CD4-positive, alpha-beta T cell (primary cell): ENCODE measurements at regions not wholly inside any gene's neighbourhood (a gene's known extent, or its start where the extent isn't known, plus 50 kb on each side); places are given as distances from the start of the nearest gene placed in this dataset.

Experiments used
- ATAC-seq: fragments of 200-7000 bp; cut with Tn5 transposase; one replicate; pipeline ENCODE4 v1.10.0; 2022; ENCODE audit warnings: mild to moderate bottlenecking; ENCODE audit not compliant: poor library complexity
- CTCF ChIA-PET: fragments of 350-600 bp; sonication (Branson Sonifier 250); formaldehyde crosslinking; loops from one replicate; lab custom pipeline; 2021; ENCODE audit warnings: antibody characterized with exemption, inconsistent platforms; lab: Charles Lee
- POLR2A ChIA-PET: fragments of 350-600 bp; sonication (Branson Sonifier 250); formaldehyde crosslinking; loops from one replicate; lab custom pipeline; 2021; ENCODE audit warnings: antibody characterized with exemption, inconsistent platforms; lab: Charles Lee
- DNase-seq, 14 experiments: peaks; one replicate each; pipeline ENCODE4 v3.0.0-alpha.2; 2013 to 2020; ENCODE audit warnings: mixed read lengths in 2 of 14
- H3K27ac ChIP-seq, 2 donors: one replicate each; pipeline versions ENCODE4 v1.5.1 to v1.7.0; 2013; ENCODE audit warnings: low read length in 2 of 2, low read depth in 1 of 2, mild to moderate bottlenecking in 1 of 2
- H3K27me3 ChIP-seq, 2 experiments: 1 replicate in 1 of 2; 2 replicates in 1 of 2; pipeline versions ENCODE4 v1.6.1 to v1.7.0; 2013; ENCODE audit warnings: low read length in 2 of 2, control low read depth in 1 of 2, mild to moderate bottlenecking in 1 of 2, moderate library complexity in 1 of 2; ENCODE audit not compliant: insufficient read depth in 2 of 2, control insufficient read depth in 1 of 2
- H3K36me3 ChIP-seq: one replicate; pipeline ENCODE4 v1.6.1; 2013; ENCODE audit warnings: low read length, control low read depth; ENCODE audit not compliant: insufficient read depth
- H3K4me1 ChIP-seq: one replicate; pipeline ENCODE4 v1.6.1; 2013; ENCODE audit warnings: low read length, control low read depth; ENCODE audit not compliant: insufficient read depth
- H3K4me3 ChIP-seq: one replicate; pipeline ENCODE4 v1.5.1; 2013; ENCODE audit warnings: mild to moderate bottlenecking, low read length, moderate library complexity
- H3K9me3 ChIP-seq, 2 experiments: 1 replicate in 1 of 2; 2 replicates in 1 of 2; pipeline versions ENCODE4 v1.6.1 to v1.7.0; 2013; ENCODE audit warnings: low read length in 2 of 2, mild to moderate bottlenecking in 2 of 2, control low read depth in 1 of 2, moderate library complexity in 1 of 2; ENCODE audit not compliant: control insufficient read depth in 1 of 2, insufficient read depth in 1 of 2
- H3K27ac Mint-ChIP-seq: one replicate; pipeline ENCODE4 v1.8.0; 2020; ENCODE audit warnings: mixed read lengths
- H3K27me3 Mint-ChIP-seq: one replicate; pipeline ENCODE4 v1.8.0; 2021; ENCODE audit warnings: mixed read lengths
- H3K36me3 Mint-ChIP-seq: one replicate; pipeline ENCODE4 v1.8.0; 2021; ENCODE audit warnings: low read depth, mixed read lengths
- H3K4me1 Mint-ChIP-seq: one replicate; pipeline ENCODE4 v1.8.0; 2021; ENCODE audit warnings: low read depth, mixed read lengths
- H3K4me3 Mint-ChIP-seq: one replicate; pipeline ENCODE4 v1.8.0; 2020; ENCODE audit warnings: mild to moderate bottlenecking, mixed read lengths
- H3K9me3 Mint-ChIP-seq: one replicate; pipeline ENCODE4 v1.8.0; 2020; ENCODE audit warnings: mixed read lengths
- CTCF ChIP-seq: fragments of 200-600 bp; IDR thresholded peaks from one replicate; pipeline ENCODE4 v1.8.0; 2022; ENCODE audit warnings: antibody characterized with exemption, mild to moderate bottlenecking
- intact Hi-C, 2 experiments: fragments of 100-400 bp; cut with DNase I in 1 of 2; cut with micrococcal nuclease in 1 of 2; formaldehyde crosslinking; loops; one replicate each; pipeline versions ENCODE4 v1.15.1 to v1.9.0; 2023 to 2025; cut with DNase I, micrococcal nuclease

- no peaks in the 10 kb centered on the region for H3K36me3 ChIP-seq
- H3K9me3 Mint-ChIP-seq, result no peaks in the 10 kb centered on the region
- peaks cover 0 to 9% of the 10 kb centered on the region in 2 experiments for H3K9me3 ChIP-seq
- CTCF ChIA-PET, result no interaction called here
- no peak overlapping the region for H3K4me3 ChIP-seq
- no peaks in the 10 kb centered on the region for H3K4me1 Mint-ChIP-seq
- no peak overlapping the region for H3K27ac Mint-ChIP-seq
- H3K27ac ChIP-seq, result no peak overlapping the region
- no peak for TF ChIP-seq CTCF
- H3K27me3 Mint-ChIP-seq, result peaks cover 12% of the 10 kb centered on the region
- DNase-seq (no peak), ATAC-seq (no peak)
- H3K4me1 ChIP-seq, result no peaks in the 10 kb centered on the region
- no peaks in the 10 kb centered on the region for H3K36me3 Mint-ChIP-seq
- intact Hi-C loops, result no loop called here
- no peak overlapping the region for H3K4me3 Mint-ChIP-seq
- H3K27me3 ChIP-seq, result peaks cover 2 to 6% of the 10 kb centered on the region in 2 experiments
- POLR2A ChIA-PET, result no interaction called here
Observed at GRCh38 chr22:27540247-27540646, 261.3 kb downstream of the MN1 start.

GRCh38 chr22:27540656-27541396 lies 260.7 kb downstream of the MN1 start:
- peaks cover 17% of the 10 kb centered on the region for H3K27me3 Mint-ChIP-seq
- peaks cover 2 to 6% of the 10 kb centered on the region in 2 experiments for H3K27me3 ChIP-seq
- no peaks in the 10 kb centered on the region for H3K36me3 ChIP-seq
- ATAC-seq, result no peak
- H3K4me1 Mint-ChIP-seq, result no peaks in the 10 kb centered on the region
- no peaks in the 10 kb centered on the region for H3K9me3 Mint-ChIP-seq
- intact Hi-C loops, result no loop called here
- ChIA-PET POLR2A (no interaction called here), CTCF (no interaction called here)
- H3K36me3 Mint-ChIP-seq, result no peaks in the 10 kb centered on the region
- H3K4me3 Mint-ChIP-seq, result no peak overlapping the region
- DNase-seq, result no peak
- TF ChIP-seq CTCF, result no peak
- H3K27ac Mint-ChIP-seq, result no peak overlapping the region
- no peak overlapping the region for H3K27ac ChIP-seq
- peaks cover 0 to 9% of the 10 kb centered on the region in 2 experiments for H3K9me3 ChIP-seq
- no peak overlapping the region for H3K4me3 ChIP-seq
- no peaks in the 10 kb centered on the region for H3K4me1 ChIP-seq

GRCh38 chr22:27541836-27542235 lies 259.7 kb downstream of the MN1 start:
- CTCF ChIA-PET, result no interaction called here

More at GRCh38 chr22:27541836-27542235, 259.7 kb downstream of the MN1 start:
- Mint-ChIP-seq H3K4me3 (no peak overlapping the region), H3K9me3 (no peaks in the 10 kb centered on the region), H3K4me1 (no peaks in the 10 kb centered on the region), H3K27me3 (peaks cover 21% of the 10 kb centered on the region), H3K27ac (no peak overlapping the region), H3K36me3 (no peaks in the 10 kb centered on the region)
- no peak overlapping the region for H3K4me3 ChIP-seq
- no peaks in the 10 kb centered on the region for H3K36me3 ChIP-seq
- no peak for TF ChIP-seq CTCF
- DNase-seq, result no peak
- ATAC-seq, result no peak
- peaks cover 0 to 9% of the 10 kb centered on the region in 2 experiments for H3K9me3 ChIP-seq
- POLR2A ChIA-PET, result no interaction called here
- no peaks in the 10 kb centered on the region for H3K4me1 ChIP-seq
- intact Hi-C loops, result no loop called here
- no peak overlapping the region for H3K27ac ChIP-seq
- H3K27me3 ChIP-seq, result peaks cover 2 to 6% of the 10 kb centered on the region in 2 experiments
